Stimulated activated effector memory CD8-positive, alpha-beta T cell treated with anti-CD3 and anti-CD28 coated beads, Interleukin-12 subunit alpha, Interleukin-12 subunit beta, amount 100 ng/mL, for 72 hours (primary cell): ENCODE measurements at regions not wholly inside any gene's neighbourhood (a gene's known extent, or its start where the extent isn't known, plus 50 kb on each side); places are given as distances from the start of the nearest gene placed in this dataset.
"Not testable (repeated sequence)": the region's sequence is repeated elsewhere in the genome, so short reads cannot be mapped to it uniquely, and the experiment has no call there.

ENCODE experiments used
- ATAC-seq: fragments of 150-1000 bp; cut with Tn5 transposase; 2 replicates; pipeline ENCODE4 v1.10.0; 2021
- DNase-seq, 2 donors: peaks; one replicate each; pipeline ENCODE4 v3.0.0; 2021 to 2022; ENCODE audit warnings: low spot score in 2 of 2
- H3K27ac Mint-ChIP-seq: one replicate; pipeline ENCODE4 v1.8.0; 2022; ENCODE audit warnings: mild to moderate bottlenecking, mixed read lengths
- H3K36me3 Mint-ChIP-seq: one replicate; pipeline ENCODE4 v1.8.0; 2022; ENCODE audit warnings: mild to moderate bottlenecking, mixed read lengths
- H3K4me1 Mint-ChIP-seq: one replicate; pipeline ENCODE4 v1.8.0; 2022; ENCODE audit warnings: mixed read lengths
- H3K4me3 Mint-ChIP-seq: one replicate; pipeline ENCODE4 v1.8.0; 2022; ENCODE audit warnings: mild to moderate bottlenecking, mixed read lengths
- H3K9me3 Mint-ChIP-seq: one replicate; pipeline ENCODE4 v1.8.0; 2022; ENCODE audit warnings: mixed read lengths

GRCh38 chr9:105091004-105091640 is 153.3 kb upstream of the SLC44A1 start:
- no peak for ATAC-seq
- H3K9me3 Mint-ChIP-seq: no peaks in the 10 kb centered on the region
- H3K27ac Mint-ChIP-seq: no peak overlapping the region
- no peak overlapping the region for H3K4me3 Mint-ChIP-seq
- H3K36me3 Mint-ChIP-seq: no peaks in the 10 kb centered on the region
- DNase-seq: no peak
- no peaks in the 10 kb centered on the region for H3K4me1 Mint-ChIP-seq

DNA sequence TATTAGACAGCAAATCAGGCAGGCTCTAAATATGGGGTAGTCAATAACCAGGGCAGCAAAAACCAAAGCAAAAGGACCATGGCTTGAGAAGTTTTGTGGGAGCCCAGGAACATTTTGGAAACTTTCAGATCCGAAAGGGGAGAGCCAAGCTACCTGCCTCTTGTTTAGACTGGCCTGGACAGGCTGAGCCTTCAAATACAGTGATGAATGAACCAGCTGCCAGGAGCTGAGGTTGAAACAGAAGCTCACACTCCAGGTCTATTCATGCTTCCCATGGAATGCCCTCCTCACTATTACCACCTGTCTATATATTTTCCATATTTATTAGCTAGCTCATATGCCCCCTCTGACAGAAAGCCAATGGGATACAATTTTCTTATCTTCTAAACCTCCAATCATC is 150.8 kb upstream of the SLC44A1 start:
- Mint-ChIP-seq H3K4me3 (no peak overlapping the region), H3K4me1 (no peaks in the 10 kb centered on the region), H3K9me3 (no peaks in the 10 kb centered on the region), H3K36me3 (no peaks in the 10 kb centered on the region), H3K27ac (no peak overlapping the region)
- DNase-seq (no peak), ATAC-seq (no peak)

GRCh38 chr9:105098370-105098769 is 146.1 kb upstream of the SLC44A1 start:
- no peak for ATAC-seq
- no peak for DNase-seq
- Mint-ChIP-seq H3K27ac (no peak overlapping the region), H3K4me1 (no peaks in the 10 kb centered on the region), H3K4me3 (no peak overlapping the region), H3K36me3 (no peaks in the 10 kb centered on the region), H3K9me3 (no peaks in the 10 kb centered on the region)

DNA sequence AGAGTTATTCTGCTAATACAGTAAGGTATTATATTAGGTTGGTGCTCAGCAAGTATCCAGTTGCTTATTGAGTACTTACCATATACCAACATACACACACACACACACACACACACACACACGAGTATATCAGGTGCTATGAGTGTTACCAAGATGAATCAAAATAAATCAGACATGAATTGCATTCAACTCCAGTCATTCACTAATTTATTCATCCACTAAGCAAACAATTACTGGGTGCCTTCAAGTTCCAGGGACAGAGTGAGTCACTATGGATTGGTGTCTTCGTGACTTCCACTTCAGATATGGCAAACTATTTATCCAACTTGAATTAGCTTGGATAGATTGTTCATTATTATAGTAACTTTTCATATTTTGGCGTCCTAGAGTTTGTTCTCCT is 140.7 kb upstream of the SLC44A1 start:
- DNase-seq (no peak), ATAC-seq (no peak)
- Mint-ChIP-seq H3K4me1 (no peaks in the 10 kb centered on the region), H3K9me3 (no peaks in the 10 kb centered on the region), H3K4me3 (no peak overlapping the region), H3K36me3 (no peaks in the 10 kb centered on the region), H3K27ac (no peak overlapping the region)

DNA sequence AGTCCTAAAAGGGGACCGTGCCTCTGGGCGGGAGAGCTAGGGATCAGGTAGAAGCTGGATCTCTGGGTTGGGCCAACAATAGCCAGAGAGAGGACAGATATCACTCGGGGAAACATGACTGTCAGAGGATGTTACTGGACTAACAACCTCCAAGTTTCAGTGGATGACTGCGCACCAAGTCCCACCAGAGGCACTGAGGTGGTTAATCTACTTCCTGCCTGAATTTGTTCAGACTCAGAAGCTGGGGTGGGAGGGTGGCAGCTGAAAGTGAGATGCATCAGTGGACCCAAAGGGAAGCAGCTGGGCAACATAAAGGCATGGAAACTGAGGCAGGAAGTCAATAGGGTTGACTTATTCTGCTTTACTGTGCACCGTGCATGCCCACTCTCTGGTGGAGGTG is 130.1 kb upstream of the SLC44A1 start:
- H3K27ac Mint-ChIP-seq: no peak overlapping the region
- H3K4me1 Mint-ChIP-seq: peaks cover 27% of the 10 kb centered on the region
- no peak overlapping the region for H3K4me3 Mint-ChIP-seq
- DNase-seq (no peak), ATAC-seq (peak; percentile 81)
- no peaks in the 10 kb centered on the region for H3K9me3 Mint-ChIP-seq
- H3K36me3 Mint-ChIP-seq: no peaks in the 10 kb centered on the region

- Mint-ChIP-seq H3K36me3 (no peaks in the 10 kb centered on the region), H3K9me3 (no peaks in the 10 kb centered on the region), H3K27ac (no peak overlapping the region), H3K4me1 (peaks cover 27% of the 10 kb centered on the region), H3K4me3 (no peak overlapping the region)
- ATAC-seq: peak; percentile 82
- DNase-seq: no peak
These were observed 129.3 kb upstream of the SLC44A1 start for GRCh38 chr9:105114964-105115728.

DNA sequence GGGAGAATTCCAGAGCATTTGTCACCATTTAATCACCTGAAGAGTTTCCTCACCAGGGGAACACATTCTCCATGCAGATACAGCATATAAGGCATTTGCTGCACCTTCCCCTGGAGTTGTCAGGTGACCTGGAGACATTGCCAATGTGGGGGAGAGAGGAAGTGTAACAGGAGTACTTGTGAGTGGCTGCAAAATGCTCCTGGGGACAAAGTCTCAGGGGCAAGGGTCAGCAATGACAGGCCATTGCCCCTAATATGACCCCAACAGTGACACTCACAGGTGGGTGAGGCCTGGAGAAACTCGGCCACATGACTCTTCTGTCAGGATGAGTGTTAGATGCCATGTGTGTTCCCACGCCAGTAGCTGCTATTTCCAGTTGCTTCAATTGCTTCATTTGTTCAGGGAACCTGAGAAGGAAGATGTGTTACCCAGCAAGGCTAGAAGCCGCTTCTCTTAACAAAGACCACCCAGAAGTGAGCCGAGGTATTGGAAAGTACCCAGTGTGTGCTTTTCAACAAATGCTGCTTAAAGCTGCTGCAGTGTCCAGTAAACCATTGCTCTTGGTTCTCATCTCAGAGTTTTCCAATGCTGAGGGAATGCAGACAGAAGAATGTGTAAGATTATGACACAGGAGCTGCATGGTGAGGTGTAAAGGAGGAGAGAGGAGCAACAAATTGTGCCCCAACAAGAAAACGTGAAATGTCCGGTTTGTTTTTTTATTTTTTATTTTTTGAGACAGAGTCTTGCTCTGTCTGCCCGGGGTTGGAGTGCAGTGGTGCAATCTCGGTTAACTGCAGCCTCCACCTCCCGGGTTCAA is 128.2 kb upstream of the SLC44A1 start:
- Mint-ChIP-seq H3K27ac (no peak overlapping the region), H3K4me1 (peaks cover 27% of the 10 kb centered on the region), H3K9me3 (no peaks in the 10 kb centered on the region), H3K36me3 (no peaks in the 10 kb centered on the region), H3K4me3 (no peak overlapping the region)
- no peak for DNase-seq
- ATAC-seq: no peak

DNA sequence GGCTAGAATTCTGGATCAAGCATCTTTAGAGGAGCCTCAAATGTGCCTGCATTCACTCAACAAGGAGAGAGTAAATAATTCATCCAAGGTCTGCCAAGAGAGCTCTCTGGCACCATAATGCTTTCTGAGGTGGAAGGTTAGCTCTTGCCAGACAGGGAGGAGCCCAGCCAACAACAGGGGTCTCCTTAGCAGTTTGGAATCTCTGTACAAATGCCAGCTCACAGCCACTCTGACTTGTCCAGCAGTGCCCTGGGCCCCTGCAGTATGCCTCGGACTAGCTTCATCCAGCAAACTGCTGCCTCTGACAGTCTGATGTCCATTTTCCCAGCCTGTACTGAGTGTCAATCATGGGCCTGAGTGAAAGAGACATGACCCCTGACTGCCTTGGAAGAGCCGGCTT is 127.2 kb upstream of the SLC44A1 start:
- DNase-seq: no peak
- Mint-ChIP-seq H3K4me3 (no peak overlapping the region), H3K4me1 (peaks cover 27% of the 10 kb centered on the region), H3K9me3 (no peaks in the 10 kb centered on the region), H3K27ac (no peak overlapping the region), H3K36me3 (no peaks in the 10 kb centered on the region)
- ATAC-seq: no peak

GRCh38 chr9:105118636-105119035 is 125.8 kb upstream of the SLC44A1 start:
- H3K9me3 Mint-ChIP-seq: no peaks in the 10 kb centered on the region
- H3K4me1 Mint-ChIP-seq: peaks cover 26% of the 10 kb centered on the region
- H3K36me3 Mint-ChIP-seq: no peaks in the 10 kb centered on the region
- no peak for DNase-seq
- H3K4me3 Mint-ChIP-seq: no peak overlapping the region
- no peak for ATAC-seq
- no peak overlapping the region for H3K27ac Mint-ChIP-seq

GRCh38 chr9:105119156-105119555 is 125.3 kb upstream of the SLC44A1 start:
- DNase-seq: no peak
- Mint-ChIP-seq H3K4me3 (no peak overlapping the region), H3K36me3 (no peaks in the 10 kb centered on the region), H3K9me3 (no peaks in the 10 kb centered on the region), H3K27ac (no peak overlapping the region), H3K4me1 (peaks cover 21% of the 10 kb centered on the region)
- ATAC-seq: no peak

GRCh38 chr9:105121861-105122430 is 122.5 kb upstream of the SLC44A1 start:
- DNase-seq: no peak
- Mint-ChIP-seq H3K9me3 (no peaks in the 10 kb centered on the region), H3K4me3 (no peak overlapping the region), H3K36me3 (no peaks in the 10 kb centered on the region), H3K4me1 (peaks cover 8% of the 10 kb centered on the region), H3K27ac (no peak overlapping the region)
- ATAC-seq: no peak

GRCh38 chr9:105124598-105124997 is 119.9 kb upstream of the SLC44A1 start:
- not testable (repeated sequence) for H3K27ac Mint-ChIP-seq, H3K9me3 Mint-ChIP-seq, H3K36me3 Mint-ChIP-seq, ATAC-seq, DNase-seq, H3K4me3 Mint-ChIP-seq
- H3K4me1 Mint-ChIP-seq: peaks cover 34% of the 10 kb centered on the region

- Mint-ChIP-seq H3K9me3 (no peaks in the 10 kb centered on the region), H3K4me1 (peaks cover 37% of the 10 kb centered on the region), H3K36me3 (no peaks in the 10 kb centered on the region), H3K27ac (no peak overlapping the region), H3K4me3 (no peak overlapping the region)
- ATAC-seq (no peak), DNase-seq (no peak)
These were observed 118.2 kb upstream of the SLC44A1 start for GRCh38 chr9:105126226-105126625.

- H3K36me3 Mint-ChIP-seq: no peaks in the 10 kb centered on the region
- peaks cover 37% of the 10 kb centered on the region for H3K4me1 Mint-ChIP-seq
- ATAC-seq (peak; percentile 98), DNase-seq (no peak)
- H3K9me3 Mint-ChIP-seq: no peaks in the 10 kb centered on the region
- no peak overlapping the region for H3K4me3 Mint-ChIP-seq
- H3K27ac Mint-ChIP-seq: no peak overlapping the region
These were observed 116.6 kb upstream of the SLC44A1 start for GRCh38 chr9:105127863-105128220.

DNA sequence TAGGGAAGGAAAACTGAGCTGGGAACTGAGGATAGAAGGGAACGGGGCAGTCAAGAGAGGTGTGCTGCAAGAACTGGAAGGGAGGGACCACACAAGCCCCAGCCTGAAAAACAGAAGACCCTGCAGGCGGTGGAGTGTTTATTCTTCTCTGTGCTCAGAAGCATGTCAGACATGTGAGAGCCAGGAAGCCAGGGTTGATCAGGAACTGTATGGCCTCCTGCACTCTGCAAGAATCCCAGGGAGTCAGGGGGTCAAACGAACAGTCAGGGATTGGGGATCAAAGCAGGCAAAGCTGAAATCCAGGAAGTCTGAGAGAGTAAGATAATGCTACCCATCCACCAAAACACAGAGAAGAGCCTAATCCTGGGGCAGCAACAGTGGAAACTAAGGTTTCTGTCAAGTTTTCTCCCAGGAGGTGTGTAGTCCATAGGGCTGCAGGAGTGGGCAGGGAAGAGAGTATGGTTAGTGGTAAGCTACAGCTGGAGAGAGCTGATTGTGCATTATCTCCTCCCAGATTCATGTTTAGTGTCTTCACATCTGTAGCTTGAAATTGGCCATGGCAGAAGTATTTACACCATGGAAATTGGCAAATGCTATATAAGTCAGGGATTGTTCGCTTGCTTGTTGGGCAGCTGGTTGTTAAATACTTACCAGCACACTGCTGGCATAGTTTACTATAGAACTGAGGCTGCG is 115.4 kb upstream of the SLC44A1 start:
- ATAC-seq: no peak
- H3K36me3 Mint-ChIP-seq: no peaks in the 10 kb centered on the region
- no peak for DNase-seq
- no peaks in the 10 kb centered on the region for H3K9me3 Mint-ChIP-seq
- no peak overlapping the region for H3K4me3 Mint-ChIP-seq
- H3K4me1 Mint-ChIP-seq: peaks cover 37% of the 10 kb centered on the region
- H3K27ac Mint-ChIP-seq: no peak overlapping the region
